ENCODE measurements at regions not wholly inside any gene's neighbourhood (a gene's known extent, or its start where the extent isn't known, plus 50 kb on each side); places are given as distances from the start of the nearest gene placed in this dataset.

DNA sequence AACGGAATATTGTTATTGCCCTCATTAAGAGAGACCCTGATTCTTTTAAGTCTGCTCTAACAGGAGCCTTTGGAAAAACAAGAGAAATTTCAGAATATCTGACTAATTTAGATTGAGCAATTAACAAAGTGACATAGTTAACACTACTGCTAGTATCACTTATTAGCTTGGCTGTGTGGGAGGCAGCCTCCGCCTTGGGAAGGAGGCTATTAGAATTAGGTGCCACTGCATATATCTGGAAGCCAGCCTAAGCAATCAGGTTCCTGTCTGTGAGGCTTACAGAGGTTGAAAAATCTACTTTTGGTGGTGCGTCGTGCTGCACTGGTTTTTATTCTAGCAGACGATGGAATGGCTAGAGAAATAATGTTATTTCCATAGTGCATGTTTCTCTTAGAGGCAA lies 227.2 kb downstream of the OLFM4 start:
- no peak overlapping the region for H3K4me3 ChIP-seq
- TF ChIP-seq, protein P1, sequence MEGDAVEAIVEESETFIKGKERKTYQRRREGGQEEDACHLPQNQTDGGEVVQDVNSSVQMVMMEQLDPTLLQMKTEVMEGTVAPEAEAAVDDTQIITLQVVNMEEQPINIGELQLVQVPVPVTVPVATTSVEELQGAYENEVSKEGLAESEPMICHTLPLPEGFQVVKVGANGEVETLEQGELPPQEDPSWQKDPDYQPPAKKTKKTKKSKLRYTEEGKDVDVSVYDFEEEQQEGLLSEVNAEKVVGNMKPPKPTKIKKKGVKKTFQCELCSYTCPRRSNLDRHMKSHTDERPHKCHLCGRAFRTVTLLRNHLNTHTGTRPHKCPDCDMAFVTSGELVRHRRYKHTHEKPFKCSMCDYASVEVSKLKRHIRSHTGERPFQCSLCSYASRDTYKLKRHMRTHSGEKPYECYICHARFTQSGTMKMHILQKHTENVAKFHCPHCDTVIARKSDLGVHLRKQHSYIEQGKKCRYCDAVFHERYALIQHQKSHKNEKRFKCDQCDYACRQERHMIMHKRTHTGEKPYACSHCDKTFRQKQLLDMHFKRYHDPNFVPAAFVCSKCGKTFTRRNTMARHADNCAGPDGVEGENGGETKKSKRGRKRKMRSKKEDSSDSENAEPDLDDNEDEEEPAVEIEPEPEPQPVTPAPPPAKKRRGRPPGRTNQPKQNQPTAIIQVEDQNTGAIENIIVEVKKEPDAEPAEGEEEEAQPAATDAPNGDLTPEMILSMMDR (IDR thresholded peaks at IDR 0.05), result no peak
- no peak for DNase-seq (ENCODE audit: low spot score)
- no peak overlapping the region for H3K27ac ChIP-seq

DNA sequence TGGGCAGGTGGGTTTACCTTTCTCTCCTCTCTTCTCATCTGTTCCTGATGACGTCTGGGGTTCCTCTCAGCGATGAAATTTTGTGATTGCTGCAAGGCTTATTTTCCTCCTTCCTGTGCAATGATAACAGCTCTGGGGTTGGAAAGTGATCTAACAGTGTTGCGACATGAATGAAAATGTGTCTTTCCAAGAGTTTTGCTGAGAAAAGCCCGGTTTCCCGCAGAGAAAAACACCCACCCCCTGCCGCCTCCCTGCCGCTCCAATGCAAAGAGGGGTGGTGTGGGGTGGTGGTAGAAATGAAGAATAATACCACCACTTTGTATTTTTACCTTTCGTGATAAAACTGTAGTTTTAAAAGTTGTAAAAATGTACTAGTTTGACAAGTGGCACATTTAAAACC lies 232.0 kb downstream of the OLFM4 start:
- H3K4me3 ChIP-seq, result no peak overlapping the region
- TF ChIP-seq, protein P1 (IDR thresholded peaks at IDR 0.05), result no peak
- no peak for DNase-seq (ENCODE audit: low spot score)
- no peak overlapping the region for H3K27ac ChIP-seq

DNA sequence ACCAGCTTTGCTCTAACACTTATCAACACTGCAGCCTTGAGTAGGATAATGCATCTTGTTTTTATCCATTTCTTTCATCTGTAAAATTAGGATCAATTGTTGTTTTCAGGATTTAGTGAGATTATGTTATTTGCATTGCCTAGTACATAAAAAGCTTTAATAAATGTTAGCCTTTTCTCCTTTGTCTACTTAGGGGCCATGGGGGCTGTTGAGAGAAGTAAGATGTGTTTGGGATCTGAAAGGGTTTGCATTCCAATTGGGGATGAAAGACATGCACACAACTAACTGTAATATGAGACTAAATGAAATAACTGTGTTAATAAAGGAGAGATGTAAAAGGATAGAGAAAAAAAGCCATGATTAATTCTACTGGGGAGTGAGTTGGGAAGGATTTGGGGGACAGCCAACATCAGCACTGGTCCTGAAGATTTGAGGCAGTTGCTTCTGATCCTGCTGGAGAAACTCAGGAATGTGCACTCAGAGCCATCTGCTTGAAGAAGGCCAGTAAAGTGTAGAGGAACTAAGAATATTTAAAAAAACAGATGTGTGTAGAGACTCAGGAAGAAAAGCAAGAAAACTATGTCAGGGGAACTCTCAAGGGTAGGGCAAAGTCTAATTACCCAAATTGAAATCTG lies 236.3 kb downstream of the OLFM4 start:
- DNase-seq (ENCODE audit: low spot score), result no peak

DNA sequence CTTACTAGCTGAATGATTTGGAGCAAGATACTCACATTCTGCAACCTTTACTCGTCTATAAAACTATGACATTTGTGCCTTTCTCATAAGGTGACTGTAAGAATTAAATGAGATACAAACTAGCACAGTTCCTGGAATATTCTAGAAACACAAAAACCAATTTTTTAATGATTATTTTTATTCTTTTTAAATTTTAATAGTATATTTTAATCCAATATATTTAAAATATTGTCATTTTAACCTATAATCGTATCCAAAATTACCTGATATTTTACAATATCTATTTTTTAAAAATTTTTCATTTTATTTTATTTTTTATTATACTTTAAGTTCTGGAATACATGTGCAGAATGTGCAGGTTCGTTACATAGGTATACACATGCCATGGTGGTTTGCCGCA lies 238.1 kb downstream of the OLFM4 start:
- no peak for DNase-seq (ENCODE audit: low spot score)
- H3K4me3 ChIP-seq, result no peak overlapping the region
- TF ChIP-seq, protein P1 (IDR thresholded peaks at IDR 0.05), result no peak
- H3K27ac ChIP-seq, result no peak overlapping the region

More for the DNA sequence above, 236.3 kb downstream of the OLFM4 start:
- no peak overlapping the region for H3K4me3 ChIP-seq
- H3K27ac ChIP-seq, result no peak overlapping the region
- TF ChIP-seq, protein P1 (IDR thresholded peaks at IDR 0.05), result no peak

DNA sequence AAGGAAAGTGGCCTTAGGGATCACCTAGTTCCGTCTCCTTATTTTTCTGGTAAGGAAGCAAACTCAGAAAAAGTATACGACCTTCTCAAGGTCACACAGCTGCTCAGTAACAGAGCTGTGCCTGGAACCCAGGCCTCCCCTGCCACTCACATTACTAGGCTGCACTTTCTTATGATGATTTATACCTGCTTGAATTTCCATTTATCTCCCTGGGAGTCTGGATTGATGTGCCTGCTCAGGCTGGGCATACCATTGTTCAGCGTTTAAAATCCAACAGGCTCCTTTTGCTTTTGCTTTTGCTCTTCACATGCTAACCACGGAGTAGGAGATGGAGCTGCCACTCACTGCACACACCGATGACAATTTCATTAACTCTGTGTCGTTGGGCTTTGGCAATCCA lies 241.0 kb downstream of the OLFM4 start:
- TF ChIP-seq, protein P1 (IDR thresholded peaks at IDR 0.05), result no peak
- H3K27ac ChIP-seq, result no peak overlapping the region
- no peak for DNase-seq (ENCODE audit: low spot score)
- H3K4me3 ChIP-seq, result no peak overlapping the region

DNA sequence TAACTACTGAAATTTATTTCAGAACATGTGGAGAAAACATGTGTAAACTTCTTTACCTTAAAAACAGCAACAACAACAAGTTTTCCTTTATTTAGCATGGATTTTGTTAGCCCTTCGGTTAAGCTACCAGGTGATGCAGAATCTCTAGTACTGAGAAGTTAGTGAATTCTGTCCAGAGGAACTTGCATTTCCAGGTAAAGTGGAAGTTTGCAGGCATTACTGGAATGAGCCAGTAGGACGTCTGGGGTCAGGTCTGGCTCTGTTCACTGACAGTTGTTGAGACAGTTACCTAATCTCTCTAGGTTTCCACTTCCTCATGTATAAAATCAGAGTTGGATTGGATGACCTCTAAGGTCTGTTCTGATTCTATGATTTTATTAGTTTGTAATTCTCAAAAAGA lies 244.3 kb downstream of the OLFM4 start:
- Histone ChIP-seq H3K27ac (no peak overlapping the region), H3K4me3 (no peak overlapping the region)
- no peak for DNase-seq (ENCODE audit: low spot score)
- TF ChIP-seq, protein P1 (IDR thresholded peaks at IDR 0.05), result no peak

DNA sequence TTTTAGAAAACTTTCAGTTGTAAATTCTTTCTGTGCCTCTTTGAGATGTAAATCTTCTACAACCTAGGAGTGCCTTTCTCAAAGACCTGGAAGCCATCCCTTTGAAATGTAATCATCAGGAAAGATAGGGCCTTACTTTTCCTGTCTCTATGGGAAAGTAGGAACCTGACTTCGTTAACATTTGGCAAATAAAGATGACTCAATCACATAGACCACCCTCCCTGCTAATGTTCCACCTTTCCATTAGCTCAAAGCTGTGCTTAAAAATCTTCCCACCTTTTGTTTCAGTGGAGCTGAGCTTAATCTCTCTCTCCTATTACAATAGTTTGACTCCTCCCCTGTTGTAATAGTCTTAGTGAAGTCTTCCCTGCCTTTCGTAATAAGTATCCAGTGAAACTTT lies 247.7 kb downstream of the OLFM4 start:
- TF ChIP-seq, protein P1 (IDR thresholded peaks at IDR 0.05), result no peak
- DNase-seq (ENCODE audit: low spot score), result no peak
- H3K27ac ChIP-seq, result no peak overlapping the region
- H3K4me3 ChIP-seq, result no peak overlapping the region
